ENCODE measurements at regions not wholly inside any gene's neighbourhood (a gene's known extent, or its start where the extent isn't known, plus 50 kb on each side); places are given as distances from the start of the nearest gene placed in this dataset.

DNA sequence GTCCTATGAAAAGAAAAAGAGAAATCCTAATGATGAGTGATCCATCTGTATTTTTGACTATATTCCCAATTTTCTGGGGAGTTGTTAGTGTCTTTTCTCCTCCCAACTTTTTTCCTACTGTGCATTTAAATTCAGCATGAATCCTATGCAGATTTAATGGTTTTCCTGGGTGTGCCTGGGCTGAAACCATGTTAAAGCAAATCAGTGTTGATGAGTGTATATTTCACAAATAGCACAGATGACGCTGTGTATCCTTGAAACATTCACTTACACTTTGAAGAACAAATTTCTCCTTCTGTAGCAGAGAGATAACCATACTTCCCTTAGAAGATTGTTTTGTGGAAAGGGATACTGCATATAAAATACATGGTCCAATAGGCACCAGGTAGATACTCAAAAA, 114.3 kb downstream of the TRIB2 start:
- no peaks in the 10 kb centered on the region for H3K36me3 ChIP-seq
- no peaks in the 10 kb centered on the region for H3K27me3 ChIP-seq
- TF ChIP-seq, protein P1, sequence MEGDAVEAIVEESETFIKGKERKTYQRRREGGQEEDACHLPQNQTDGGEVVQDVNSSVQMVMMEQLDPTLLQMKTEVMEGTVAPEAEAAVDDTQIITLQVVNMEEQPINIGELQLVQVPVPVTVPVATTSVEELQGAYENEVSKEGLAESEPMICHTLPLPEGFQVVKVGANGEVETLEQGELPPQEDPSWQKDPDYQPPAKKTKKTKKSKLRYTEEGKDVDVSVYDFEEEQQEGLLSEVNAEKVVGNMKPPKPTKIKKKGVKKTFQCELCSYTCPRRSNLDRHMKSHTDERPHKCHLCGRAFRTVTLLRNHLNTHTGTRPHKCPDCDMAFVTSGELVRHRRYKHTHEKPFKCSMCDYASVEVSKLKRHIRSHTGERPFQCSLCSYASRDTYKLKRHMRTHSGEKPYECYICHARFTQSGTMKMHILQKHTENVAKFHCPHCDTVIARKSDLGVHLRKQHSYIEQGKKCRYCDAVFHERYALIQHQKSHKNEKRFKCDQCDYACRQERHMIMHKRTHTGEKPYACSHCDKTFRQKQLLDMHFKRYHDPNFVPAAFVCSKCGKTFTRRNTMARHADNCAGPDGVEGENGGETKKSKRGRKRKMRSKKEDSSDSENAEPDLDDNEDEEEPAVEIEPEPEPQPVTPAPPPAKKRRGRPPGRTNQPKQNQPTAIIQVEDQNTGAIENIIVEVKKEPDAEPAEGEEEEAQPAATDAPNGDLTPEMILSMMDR (IDR thresholded peaks at IDR 0.05) = no peak
- TF ChIP-seq POLR2A (IDR thresholded peaks at IDR 0.05) = no peak
- H3K9me3 ChIP-seq = no peaks in the 10 kb centered on the region
- DNase-seq = no peak
- no peak overlapping the region for H3K4me3 ChIP-seq
- H3K27ac ChIP-seq = no peak overlapping the region
- H3K4me1 ChIP-seq = no peaks in the 10 kb centered on the region

DNA sequence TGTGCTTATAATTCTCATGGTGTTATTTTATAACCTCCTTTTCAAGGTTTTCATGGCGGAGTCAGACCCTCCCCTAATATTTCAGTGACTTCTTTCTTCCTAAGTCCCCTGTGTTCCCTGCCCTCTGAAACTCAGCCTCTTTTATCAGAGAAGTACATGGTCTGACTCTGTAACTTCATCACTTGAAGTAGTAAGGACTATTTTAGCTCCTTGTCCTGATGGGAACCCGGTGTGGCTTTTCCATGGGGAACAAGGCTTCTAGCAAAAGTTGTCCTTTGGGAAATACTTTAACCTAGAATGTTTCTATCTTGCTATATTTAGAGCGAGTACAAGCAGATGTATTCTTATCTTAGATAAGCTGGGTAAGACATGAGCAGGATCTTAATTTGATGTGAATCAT, 117.5 kb downstream of the TRIB2 start:
- no peak for DNase-seq
- Histone ChIP-seq H3K4me3 (no peak overlapping the region), H3K4me1 (no peaks in the 10 kb centered on the region), H3K36me3 (no peaks in the 10 kb centered on the region), H3K27me3 (no peaks in the 10 kb centered on the region), H3K27ac (no peak overlapping the region), H3K9me3 (no peaks in the 10 kb centered on the region)
- TF ChIP-seq, protein P1 (IDR thresholded peaks at IDR 0.05) = no peak
- no peak for TF ChIP-seq POLR2A (IDR thresholded peaks at IDR 0.05)

DNA sequence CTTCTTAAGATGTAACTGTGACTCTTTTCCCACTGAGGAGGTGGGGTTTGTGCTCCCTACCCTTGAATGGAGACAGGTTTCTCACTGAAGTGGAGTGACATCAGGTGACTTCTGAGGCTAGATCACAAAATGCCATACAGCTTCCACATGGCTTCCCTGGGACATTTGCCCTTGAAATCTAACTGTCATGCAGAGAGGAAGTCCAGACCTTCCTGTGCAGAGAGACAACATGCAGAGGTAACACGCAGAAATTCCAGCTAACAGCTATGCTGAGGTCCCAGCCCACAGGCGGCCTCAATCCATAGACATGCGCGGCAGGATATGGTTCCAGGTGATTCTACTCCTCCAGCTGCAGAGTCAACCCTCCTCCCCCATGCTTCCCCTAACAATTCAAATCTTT, 119.0 kb downstream of the TRIB2 start:
- no peak for DNase-seq
- no peak overlapping the region for H3K4me3 ChIP-seq
- H3K9me3 ChIP-seq = no peaks in the 10 kb centered on the region
- no peaks in the 10 kb centered on the region for H3K36me3 ChIP-seq
- no peaks in the 10 kb centered on the region for H3K27me3 ChIP-seq
- no peak overlapping the region for H3K27ac ChIP-seq
- no peak for TF ChIP-seq POLR2A (IDR thresholded peaks at IDR 0.05)
- TF ChIP-seq, protein P1 (IDR thresholded peaks at IDR 0.05) = no peak
- no peaks in the 10 kb centered on the region for H3K4me1 ChIP-seq

- no peak for DNase-seq
These were observed 122.6 kb downstream of the TRIB2 start for GRCh38 chr2:12839339-12839738.

GRCh38 chr2:12841021-12841420, 124.3 kb downstream of the TRIB2 start:
- no peaks in the 10 kb centered on the region for H3K4me1 ChIP-seq
- no peak overlapping the region for H3K4me3 ChIP-seq
- DNase-seq = no peak
- H3K27ac ChIP-seq = no peak overlapping the region
- no peaks in the 10 kb centered on the region for H3K9me3 ChIP-seq
- TF ChIP-seq, protein P1 (IDR thresholded peaks at IDR 0.05) = no peak
- no peak for TF ChIP-seq POLR2A (IDR thresholded peaks at IDR 0.05)
- no peaks in the 10 kb centered on the region for H3K36me3 ChIP-seq
- H3K27me3 ChIP-seq = no peaks in the 10 kb centered on the region

More at GRCh38 chr2:12839339-12839738, 122.6 kb downstream of the TRIB2 start:
- Histone ChIP-seq H3K36me3 (no peaks in the 10 kb centered on the region), H3K27me3 (no peaks in the 10 kb centered on the region), H3K9me3 (no peaks in the 10 kb centered on the region), H3K4me3 (no peak overlapping the region), H3K4me1 (no peaks in the 10 kb centered on the region), H3K27ac (no peak overlapping the region)
- no peak for TF ChIP-seq POLR2A (IDR thresholded peaks at IDR 0.05)
- TF ChIP-seq, protein P1 (IDR thresholded peaks at IDR 0.05) = no peak

- TF ChIP-seq, protein P1 (IDR thresholded peaks at IDR 0.05) = no peak
- no peak for TF ChIP-seq POLR2A (IDR thresholded peaks at IDR 0.05)
- H3K27ac ChIP-seq = no peak overlapping the region
These were observed 126.2 kb downstream of the TRIB2 start for GRCh38 chr2:12842917-12843316.

More at GRCh38 chr2:12842917-12843316, 126.2 kb downstream of the TRIB2 start:
- no peak for DNase-seq
- no peaks in the 10 kb centered on the region for H3K27me3 ChIP-seq
- no peaks in the 10 kb centered on the region for H3K36me3 ChIP-seq
- no peaks in the 10 kb centered on the region for H3K4me1 ChIP-seq
- H3K4me3 ChIP-seq = no peak overlapping the region
- no peaks in the 10 kb centered on the region for H3K9me3 ChIP-seq

All from Peyer's patch (tissue), 4 donors.